NT2/D1 (cell line): ENCODE measurements at regions not wholly inside any gene's neighbourhood (a gene's known extent, or its start where the extent isn't known, plus 50 kb on each side); places are given as distances from the start of the nearest gene placed in this dataset.

ENCODE experiments used
- DNase-seq: peaks from one replicate; pipeline ENCODE4 v3.0.0-alpha.2; 2011; ENCODE audit warnings: low read depth, low spot score
- H3K27me3 ChIP-seq: 2 replicates; pipeline ENCODE4 v1.6.0; 2011; ENCODE audit warnings: mild to moderate bottlenecking; ENCODE audit not compliant: insufficient read length, insufficient read depth
- H3K36me3 ChIP-seq: 2 replicates; pipeline ENCODE4 v1.6.1; 2011; ENCODE audit warnings: mild to moderate bottlenecking, low read length, mixed read lengths; ENCODE audit not compliant: insufficient read depth, insufficient read length
- H3K4me1 ChIP-seq: 2 replicates; pipeline ENCODE4 v1.5.1; 2011; ENCODE audit not compliant: insufficient read depth, insufficient read length
- H3K4me3 ChIP-seq: 2 replicates; pipeline ENCODE4 v1.5.1; 2011; ENCODE audit warnings: low read depth; ENCODE audit not compliant: insufficient read length
- H3K9ac ChIP-seq: 2 replicates; pipeline ENCODE4 v1.6.0; 2011; ENCODE audit warnings: low read depth; ENCODE audit not compliant: insufficient read length
- H3K9me3 ChIP-seq: 2 replicates; pipeline ENCODE4 v1.5.1; 2011; ENCODE audit warnings: mild to moderate bottlenecking, low read length; ENCODE audit not compliant: insufficient read depth
- SUZ12 ChIP-seq: IDR thresholded peaks from 2 replicates; pipeline ENCODE4 v1.6.1; 2011; ENCODE audit not compliant: insufficient read length, insufficient read depth; ENCODE audit errors: extremely low read depth
- YY1 ChIP-seq: IDR thresholded peaks from 2 replicates; pipeline ENCODE4 v1.6.1; 2011; ENCODE audit not compliant: insufficient read length, insufficient read depth
- ZNF274 ChIP-seq: IDR thresholded peaks from 2 replicates; pipeline ENCODE4 v1.6.1; 2011; ENCODE audit warnings: mild to moderate bottlenecking, low read depth, low read length

- no peaks in the 10 kb centered on the region for H3K4me1 ChIP-seq
- H3K27me3 ChIP-seq: no peaks in the 10 kb centered on the region
Measured at GRCh38 chr15:87760547-87761314, 495.8 kb downstream of the NTRK3 start.

GRCh38 chr15:87758794-87759418 lies 497.6 kb downstream of the NTRK3 start:
- Histone ChIP-seq H3K4me1 (no peaks in the 10 kb centered on the region), H3K4me3 (no peak overlapping the region), H3K27me3 (no peaks in the 10 kb centered on the region), H3K36me3 (no peaks in the 10 kb centered on the region), H3K9ac (no peak overlapping the region), H3K9me3 (no peaks in the 10 kb centered on the region)
- no peak for TF ChIP-seq ZNF274
- TF ChIP-seq YY1: no peak
- TF ChIP-seq SUZ12: no peak
- no peak for DNase-seq

More at GRCh38 chr15:87760547-87761314, 495.8 kb downstream of the NTRK3 start:
- Histone ChIP-seq H3K4me3 (no peak overlapping the region), H3K9ac (no peak overlapping the region), H3K36me3 (no peaks in the 10 kb centered on the region), H3K9me3 (no peaks in the 10 kb centered on the region)
- no peak for DNase-seq
- TF ChIP-seq YY1 (no peak), ZNF274 (no peak), SUZ12 (no peak)

- H3K4me1 ChIP-seq: no peaks in the 10 kb centered on the region
- TF ChIP-seq SUZ12: no peak
- no peak for TF ChIP-seq ZNF274
- TF ChIP-seq YY1: no peak
- H3K36me3 ChIP-seq: no peaks in the 10 kb centered on the region
- no peak overlapping the region for H3K9ac ChIP-seq
- no peak overlapping the region for H3K4me3 ChIP-seq
- H3K27me3 ChIP-seq: no peaks in the 10 kb centered on the region
- DNase-seq: no peak
- H3K9me3 ChIP-seq: no peaks in the 10 kb centered on the region
Measured at GRCh38 chr15:87757084-87757483, 499.5 kb downstream of the NTRK3 start.

- Histone ChIP-seq H3K4me1 (no peaks in the 10 kb centered on the region), H3K36me3 (no peaks in the 10 kb centered on the region), H3K4me3 (no peak overlapping the region), H3K9me3 (no peaks in the 10 kb centered on the region), H3K9ac (no peak overlapping the region), H3K27me3 (no peaks in the 10 kb centered on the region)
- TF ChIP-seq ZNF274 (no peak), YY1 (no peak), SUZ12 (no peak)
- DNase-seq: no peak
Measured at GRCh38 chr15:87756072-87756471, 500.5 kb downstream of the NTRK3 start.

GRCh38 chr15:87755226-87755625 lies 501.3 kb downstream of the NTRK3 start:
- Histone ChIP-seq H3K36me3 (no peaks in the 10 kb centered on the region), H3K9ac (no peak overlapping the region), H3K4me1 (no peaks in the 10 kb centered on the region), H3K4me3 (no peak overlapping the region), H3K9me3 (no peaks in the 10 kb centered on the region), H3K27me3 (no peaks in the 10 kb centered on the region)
- no peak for DNase-seq
- TF ChIP-seq SUZ12: no peak

- Histone ChIP-seq H3K9ac (no peak overlapping the region), H3K27me3 (no peaks in the 10 kb centered on the region), H3K9me3 (no peaks in the 10 kb centered on the region), H3K4me1 (no peaks in the 10 kb centered on the region), H3K4me3 (no peak overlapping the region), H3K36me3 (no peaks in the 10 kb centered on the region)
- no peak for DNase-seq
- TF ChIP-seq YY1: no peak
Measured at GRCh38 chr15:87753539-87753938, 503.0 kb downstream of the NTRK3 start.

- no peaks in the 10 kb centered on the region for H3K9me3 ChIP-seq
- no peak overlapping the region for H3K9ac ChIP-seq
- no peaks in the 10 kb centered on the region for H3K4me1 ChIP-seq
- H3K27me3 ChIP-seq: no peaks in the 10 kb centered on the region
- no peak for TF ChIP-seq YY1
- TF ChIP-seq ZNF274: no peak
- TF ChIP-seq SUZ12: no peak
- no peak overlapping the region for H3K4me3 ChIP-seq
- H3K36me3 ChIP-seq: no peaks in the 10 kb centered on the region
- DNase-seq: no peak
Measured at GRCh38 chr15:87752250-87752951, 504.1 kb downstream of the NTRK3 start.
